OCI-LY1 (cell line): ENCODE measurements at regions not wholly inside any gene's neighbourhood (a gene's known extent, or its start where the extent isn't known, plus 50 kb on each side); places are given as distances from the start of the nearest gene placed in this dataset.

ENCODE experiments used
- H2AFZ ChIP-seq: fragments of 200-600 bp; sonication (generic), shearing (Covaris generic); 2 replicates; pipeline ENCODE4 v1.6.0; 2014; ENCODE audit warnings: antibody characterized with exemption, mild to moderate bottlenecking, low read length
- H3F3A ChIP-seq: fragments of 200-600 bp; sonication (generic), shearing (Covaris generic); 2 replicates; pipeline ENCODE4 v1.6.0; 2014; ENCODE audit warnings: mild to moderate bottlenecking, antibody characterized with exemption, low read length, moderate library complexity; ENCODE audit not compliant: insufficient read depth
- H3K27ac ChIP-seq: fragments of 200-600 bp; sonication (generic); 2 replicates; pipeline ENCODE4 v1.5.1; 2014; ENCODE audit warnings: low read length, mixed run types, mild to moderate bottlenecking, low read depth; ENCODE audit not compliant: poor library complexity, severe bottlenecking
- H3K27me3 ChIP-seq: fragments of 200-600 bp; sonication (generic); 2 replicates; pipeline ENCODE4 v1.6.0; 2014; ENCODE audit warnings: antibody characterized with exemption, mild to moderate bottlenecking, low read length, moderate library complexity; ENCODE audit not compliant: insufficient read depth
- H3K36me3 ChIP-seq: fragments of 200-600 bp; sonication (generic); 2 replicates; pipeline ENCODE4 v1.6.1; 2014; ENCODE audit warnings: mild to moderate bottlenecking, antibody characterized with exemption, low read length, moderate library complexity, mixed read lengths; ENCODE audit not compliant: insufficient read depth
- H3K4me1 ChIP-seq: fragments of 200-600 bp; sonication (generic); 2 replicates; pipeline ENCODE4 v1.5.1; 2014; ENCODE audit warnings: mild to moderate bottlenecking, low read length, moderate library complexity; ENCODE audit not compliant: insufficient read depth, severe bottlenecking
- H3K4me2 ChIP-seq: fragments of 200-600 bp; sonication (generic), shearing (Covaris generic); 2 replicates; pipeline ENCODE4 v1.6.1; 2014; ENCODE audit warnings: low read length
- H3K4me3 ChIP-seq: fragments of 200-600 bp; sonication (generic); 2 replicates; pipeline ENCODE4 v1.5.1; 2014; ENCODE audit warnings: low read length, low read depth, mild to moderate bottlenecking, mixed read lengths; ENCODE audit not compliant: poor library complexity, severe bottlenecking
- H3K79me2 ChIP-seq: fragments of 200-600 bp; shearing (Covaris generic); 2 replicates; pipeline ENCODE4 v1.6.1; 2016; ENCODE audit warnings: mixed run types, low read length, mixed read lengths; ENCODE audit not compliant: insufficient read depth
- H3K9ac ChIP-seq: fragments of 200-600 bp; sonication (generic), shearing (Covaris generic); 2 replicates; pipeline ENCODE4 v1.6.1; 2014; ENCODE audit warnings: mild to moderate bottlenecking, low read length, mixed read lengths
- H3K9me2 ChIP-seq: fragments of 200-600 bp; sonication (generic), shearing (Covaris generic); 2 replicates; pipeline ENCODE4 v1.6.1; 2014; ENCODE audit warnings: low read depth, mild to moderate bottlenecking, low read length, mixed read lengths
- H3K9me3 ChIP-seq: fragments of 200-600 bp; shearing (Covaris generic); 2 replicates; pipeline ENCODE4 v1.6.1; 2014; ENCODE audit warnings: low read length, mixed read lengths
- H4K20me1 ChIP-seq: fragments of 200-600 bp; sonication (generic), shearing (Covaris generic); 2 replicates; pipeline ENCODE4 v1.6.0; 2016; ENCODE audit warnings: mild to moderate bottlenecking, low read length; ENCODE audit not compliant: insufficient read depth
- EZH2 ChIP-seq: fragments of 200-600 bp; sonication (generic), shearing (Covaris generic); IDR thresholded peaks from 2 replicates; pipeline ENCODE4 v1.8.0; 2017; ENCODE audit warnings: borderline replicate concordance, mixed run types, mild to moderate bottlenecking, antibody characterized with exemption, low read length, moderate library complexity, mixed read lengths
- TF ChIP-seq, protein P1 (sequence below): fragments of 200-600 bp; sonication (generic), shearing (Covaris generic); IDR thresholded peaks from 2 replicates; pipeline ENCODE4 v1.5.1; 2017; ENCODE audit warnings: mild to moderate bottlenecking, antibody characterized with exemption, low read length, moderate library complexity, mixed read lengths

DNA sequence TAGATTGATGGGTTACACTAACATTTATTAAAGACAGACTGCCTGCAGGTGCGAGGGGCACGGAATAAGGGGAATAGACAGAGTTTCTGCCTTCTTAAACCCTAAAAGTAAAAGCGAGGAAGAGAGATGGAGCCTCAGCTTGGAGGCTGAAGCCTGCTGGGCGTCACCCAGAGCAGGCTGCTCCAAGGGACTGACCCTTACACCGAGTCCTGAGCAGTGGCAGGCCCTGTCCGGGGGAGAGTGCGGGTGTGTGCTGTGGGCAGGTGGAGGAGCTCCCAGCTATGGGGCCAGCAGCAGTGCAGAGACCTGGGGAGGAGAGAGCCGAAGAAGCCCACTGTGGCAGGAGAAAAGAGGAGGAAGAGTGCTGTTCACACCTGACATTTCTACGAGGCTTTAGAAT, 86.4 kb downstream of the SOX1 start:
- Histone ChIP-seq H3K79me2 (no peaks in the 10 kb centered on the region), H3K9me3 (peaks cover 3% of the 10 kb centered on the region; the same call in 1 of the 2 replicates), H4K20me1 (no peaks in the 10 kb centered on the region), H2AFZ (no peak overlapping the region), H3K4me2 (no peak overlapping the region), H3K4me1 (no peaks in the 10 kb centered on the region), H3K36me3 (no peaks in the 10 kb centered on the region), H3F3A (no peaks in the 10 kb centered on the region), H3K27me3 (0 out of 2 replicates have a peak, but pooled peaks cover 3% of the 10 kb centered on the region), H3K9ac (no peak overlapping the region), H3K9me2 (no peaks in the 10 kb centered on the region), H3K27ac (no peak overlapping the region), H3K4me3 (no peak overlapping the region)
- TF ChIP-seq, protein P1, sequence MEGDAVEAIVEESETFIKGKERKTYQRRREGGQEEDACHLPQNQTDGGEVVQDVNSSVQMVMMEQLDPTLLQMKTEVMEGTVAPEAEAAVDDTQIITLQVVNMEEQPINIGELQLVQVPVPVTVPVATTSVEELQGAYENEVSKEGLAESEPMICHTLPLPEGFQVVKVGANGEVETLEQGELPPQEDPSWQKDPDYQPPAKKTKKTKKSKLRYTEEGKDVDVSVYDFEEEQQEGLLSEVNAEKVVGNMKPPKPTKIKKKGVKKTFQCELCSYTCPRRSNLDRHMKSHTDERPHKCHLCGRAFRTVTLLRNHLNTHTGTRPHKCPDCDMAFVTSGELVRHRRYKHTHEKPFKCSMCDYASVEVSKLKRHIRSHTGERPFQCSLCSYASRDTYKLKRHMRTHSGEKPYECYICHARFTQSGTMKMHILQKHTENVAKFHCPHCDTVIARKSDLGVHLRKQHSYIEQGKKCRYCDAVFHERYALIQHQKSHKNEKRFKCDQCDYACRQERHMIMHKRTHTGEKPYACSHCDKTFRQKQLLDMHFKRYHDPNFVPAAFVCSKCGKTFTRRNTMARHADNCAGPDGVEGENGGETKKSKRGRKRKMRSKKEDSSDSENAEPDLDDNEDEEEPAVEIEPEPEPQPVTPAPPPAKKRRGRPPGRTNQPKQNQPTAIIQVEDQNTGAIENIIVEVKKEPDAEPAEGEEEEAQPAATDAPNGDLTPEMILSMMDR = no peak
- TF ChIP-seq EZH2 = no peak

DNA sequence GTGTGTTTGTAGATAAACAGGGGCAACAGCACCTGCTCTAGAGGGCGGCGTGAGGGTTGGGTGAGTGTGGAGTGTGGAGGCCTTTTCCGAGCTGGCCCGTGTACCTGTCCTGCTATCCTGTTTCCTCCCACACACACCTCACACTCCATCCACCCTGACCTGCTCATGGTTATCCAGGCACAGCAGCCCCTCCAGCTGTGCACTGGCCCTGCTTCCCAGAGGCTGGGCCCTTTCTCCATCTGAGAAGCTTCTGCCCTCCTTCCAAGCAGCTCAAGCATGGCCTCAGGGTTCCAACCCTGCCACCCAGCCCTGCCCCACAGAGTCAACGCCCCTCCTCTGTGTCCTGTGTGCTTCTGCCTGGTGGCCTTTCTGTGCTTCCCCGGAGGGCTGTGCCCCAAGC, 86.9 kb downstream of the SOX1 start:
- H3K79me2 ChIP-seq = no peaks in the 10 kb centered on the region
- no peak overlapping the region for H3K4me3 ChIP-seq

GRCh38 chr13:112154301-112155060, 87.5 kb downstream of the SOX1 start:
- Histone ChIP-seq H3K4me2 (no peak overlapping the region), H3F3A (no peaks in the 10 kb centered on the region), H3K36me3 (no peaks in the 10 kb centered on the region), H3K4me3 (no peak overlapping the region), H3K9me2 (no peaks in the 10 kb centered on the region), H3K27ac (no peak overlapping the region), H2AFZ (no peak overlapping the region), H3K27me3 (peaks cover 3% of the 10 kb centered on the region; the same call in 1 of the 2 replicates), H3K4me1 (no peaks in the 10 kb centered on the region), H3K79me2 (no peaks in the 10 kb centered on the region), H4K20me1 (no peaks in the 10 kb centered on the region), H3K9ac (no peak overlapping the region), H3K9me3 (peaks cover 3% of the 10 kb centered on the region; the same call in 1 of the 2 replicates)
- no peak for TF ChIP-seq EZH2
- TF ChIP-seq, protein P1 = no peak

More for the DNA sequence above, 86.9 kb downstream of the SOX1 start:
- Histone ChIP-seq H3K36me3 (no peaks in the 10 kb centered on the region), H3K9me2 (no peaks in the 10 kb centered on the region), H3K9ac (no peak overlapping the region), H3K4me1 (no peaks in the 10 kb centered on the region), H3K9me3 (peaks cover 3% of the 10 kb centered on the region; the same call in 1 of the 2 replicates), H4K20me1 (no peaks in the 10 kb centered on the region), H2AFZ (no peak overlapping the region), H3K4me2 (no peak overlapping the region), H3K27ac (no peak overlapping the region), H3F3A (no peaks in the 10 kb centered on the region), H3K27me3 (0 out of 2 replicates have a peak, but pooled peaks cover 3% of the 10 kb centered on the region)
- TF ChIP-seq, protein P1 = no peak
- no peak for TF ChIP-seq EZH2
